OCI-LY3 (cell line): ENCODE measurements at regions not wholly inside any gene's neighbourhood (a gene's known extent, or its start where the extent isn't known, plus 50 kb on each side); places are given as distances from the start of the nearest gene placed in this dataset.

Experiments
- CTCF ChIP-seq: fragments of 200-600, 300-600 bp; sonication (generic); IDR thresholded peaks from 2 replicates; pipeline ENCODE4 v1.5.1; 2014; ENCODE audit warnings: antibody characterized with exemption, low read length, low read depth
- EZH2phosphoT487 ChIP-seq: fragments of 200-600 bp; shearing (Covaris generic); IDR thresholded peaks from 2 replicates; pipeline ENCODE4 v1.6.1; 2018; ENCODE audit warnings: antibody characterized with exemption, mixed run types, low read depth

DNA sequence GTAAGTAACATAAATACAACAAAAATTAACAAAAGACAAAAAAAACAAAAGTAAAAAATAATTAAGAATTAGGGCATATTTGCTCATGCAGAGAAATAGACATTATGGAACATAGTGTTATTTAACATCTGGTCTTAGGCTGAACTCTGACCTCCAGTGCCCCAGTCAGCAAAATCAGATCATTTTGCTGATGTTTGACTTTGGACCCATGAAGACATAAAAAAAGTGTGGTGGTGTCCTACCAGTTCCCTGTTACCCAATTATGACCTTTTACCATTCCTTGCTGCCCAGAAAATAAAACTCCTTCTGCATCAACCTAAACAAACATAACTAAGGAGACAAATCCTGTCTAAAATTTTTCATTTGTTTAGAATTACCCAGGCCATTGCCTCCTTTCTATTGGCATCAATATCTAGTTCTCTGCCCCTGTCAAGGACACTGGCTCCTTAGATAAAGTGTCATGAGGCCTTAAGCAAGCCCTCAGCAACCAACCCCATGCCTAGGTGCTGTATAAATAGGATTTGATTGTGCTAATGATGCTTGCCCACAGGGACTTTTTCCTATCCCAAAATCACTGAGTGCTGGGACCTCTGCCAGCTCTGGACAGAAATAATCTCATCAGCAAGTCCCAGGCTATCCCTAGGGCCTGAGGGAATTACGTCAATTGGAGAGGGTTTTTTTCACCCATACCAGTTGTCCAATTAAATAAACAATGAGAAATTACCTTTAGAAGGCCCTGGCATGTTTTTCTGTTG is 334.5 kb upstream of the UMPS start:
- TF ChIP-seq CTCF (no peak), EZH2phosphoT487 (no peak)
